ENCODE measurements at regions not wholly inside any gene's neighbourhood (a gene's known extent, or its start where the extent isn't known, plus 50 kb on each side); places are given as distances from the start of the nearest gene placed in this dataset.

GRCh38 chr4:20430259-20430941, 178.7 kb downstream of the SLIT2 start:
- TF ChIP-seq POLR2AphosphoS5 (IDR thresholded peaks at IDR 0.05; ENCODE audit: borderline replicate concordance, low read depth, low read length) (no peak), EZH2 (IDR thresholded peaks at IDR 0.05) (no peak)

Measured in SK-N-MC (cell line).